GM10266 (cell line): ENCODE measurements at regions not wholly inside any gene's neighbourhood (a gene's known extent, or its start where the extent isn't known, plus 50 kb on each side); places are given as distances from the start of the nearest gene placed in this dataset.

Experiments used
- DNase-seq: peaks from one replicate; pipeline ENCODE4 v3.0.0; 2012; ENCODE audit errors: extremely low spot score
- CTCF ChIP-seq: IDR thresholded peaks from 2 replicates; pipeline ENCODE4 v1.5.1; 2012; ENCODE audit warnings: mild to moderate bottlenecking, low read depth; ENCODE audit not compliant: control insufficient read depth, insufficient read depth; ENCODE audit errors: missing control alignments

- no peak for TF ChIP-seq CTCF
- no peak for DNase-seq
Measured at GRCh38 chr2:136665736-136666135, 99.6 kb upstream of the THSD7B start.

- no peak for TF ChIP-seq CTCF
- no peak for DNase-seq
Measured at GRCh38 chr2:136664713-136665405, 100.5 kb upstream of the THSD7B start.

- no peak for DNase-seq
- no peak for TF ChIP-seq CTCF
Measured at GRCh38 chr2:136658201-136658600, 107.1 kb upstream of the THSD7B start.

GRCh38 chr2:136653861-136654260 lies 111.5 kb upstream of the THSD7B start:
- no peak for DNase-seq
- TF ChIP-seq CTCF = no peak

- DNase-seq = no peak
- TF ChIP-seq CTCF = no peak
Measured at GRCh38 chr2:136651456-136652010, 113.8 kb upstream of the THSD7B start.

- TF ChIP-seq CTCF = no peak
Measured at GRCh38 chr2:136647039-136647438, 118.3 kb upstream of the THSD7B start.

GRCh38 chr2:136645236-136645828 lies 120.0 kb upstream of the THSD7B start:
- no peak for DNase-seq
- no peak for TF ChIP-seq CTCF

More at GRCh38 chr2:136647039-136647438, 118.3 kb upstream of the THSD7B start:
- DNase-seq = no peak
